Loucy (cell line): ENCODE measurements at regions not wholly inside any gene's neighbourhood (a gene's known extent, or its start where the extent isn't known, plus 50 kb on each side); places are given as distances from the start of the nearest gene placed in this dataset.

Source experiments
- EZH2phosphoT487 ChIP-seq: fragments of 200-600 bp; IDR thresholded peaks from 2 replicates; pipeline ENCODE4 v1.6.1; 2018; ENCODE audit warnings: antibody characterized with exemption, mild to moderate bottlenecking, moderate library complexity, borderline replicate concordance
- TF ChIP-seq, protein P1 (sequence below): fragments of 200-600 bp; sonication (generic); conservative IDR thresholded peaks from 2 replicates; pipeline ENCODE4 v1.5.1; 2014; ENCODE audit warnings: mild to moderate bottlenecking, antibody characterized with exemption, low read length

DNA sequence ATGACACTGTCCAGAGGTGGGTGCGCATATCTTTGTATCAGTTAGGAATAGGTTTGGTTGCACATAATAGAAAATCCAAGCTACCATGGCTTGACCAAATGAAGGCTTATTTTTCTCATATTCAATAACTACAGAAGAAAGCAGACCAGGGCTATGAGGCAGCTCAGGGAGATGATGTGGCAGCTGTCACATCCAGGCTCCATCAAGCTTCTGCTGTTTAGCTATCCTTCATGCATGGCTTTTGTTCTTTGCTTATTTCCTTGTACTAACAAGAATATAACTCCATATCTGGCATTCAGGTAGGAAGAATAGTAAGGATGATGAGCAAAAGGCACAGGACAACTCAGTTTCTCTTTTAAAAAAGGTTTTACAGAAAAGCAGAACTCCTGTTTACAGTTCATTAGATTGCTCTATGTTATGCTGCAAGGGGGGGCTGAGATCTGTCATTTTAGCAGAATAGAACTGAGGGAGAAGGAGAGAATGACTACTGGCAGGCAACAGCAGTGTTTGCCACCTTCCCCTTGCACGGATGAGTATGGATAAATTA, 336.1 kb downstream of the MLLT3 start:
- TF ChIP-seq, protein P1, sequence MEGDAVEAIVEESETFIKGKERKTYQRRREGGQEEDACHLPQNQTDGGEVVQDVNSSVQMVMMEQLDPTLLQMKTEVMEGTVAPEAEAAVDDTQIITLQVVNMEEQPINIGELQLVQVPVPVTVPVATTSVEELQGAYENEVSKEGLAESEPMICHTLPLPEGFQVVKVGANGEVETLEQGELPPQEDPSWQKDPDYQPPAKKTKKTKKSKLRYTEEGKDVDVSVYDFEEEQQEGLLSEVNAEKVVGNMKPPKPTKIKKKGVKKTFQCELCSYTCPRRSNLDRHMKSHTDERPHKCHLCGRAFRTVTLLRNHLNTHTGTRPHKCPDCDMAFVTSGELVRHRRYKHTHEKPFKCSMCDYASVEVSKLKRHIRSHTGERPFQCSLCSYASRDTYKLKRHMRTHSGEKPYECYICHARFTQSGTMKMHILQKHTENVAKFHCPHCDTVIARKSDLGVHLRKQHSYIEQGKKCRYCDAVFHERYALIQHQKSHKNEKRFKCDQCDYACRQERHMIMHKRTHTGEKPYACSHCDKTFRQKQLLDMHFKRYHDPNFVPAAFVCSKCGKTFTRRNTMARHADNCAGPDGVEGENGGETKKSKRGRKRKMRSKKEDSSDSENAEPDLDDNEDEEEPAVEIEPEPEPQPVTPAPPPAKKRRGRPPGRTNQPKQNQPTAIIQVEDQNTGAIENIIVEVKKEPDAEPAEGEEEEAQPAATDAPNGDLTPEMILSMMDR, result no peak
- TF ChIP-seq EZH2phosphoT487, result no peak
